Left kidney (tissue), 1 donor: ENCODE measurements at regions not wholly inside any gene's neighbourhood (a gene's known extent, or its start where the extent isn't known, plus 50 kb on each side); places are given as distances from the start of the nearest gene placed in this dataset.

Experiments used
- DNase-seq: peaks from one replicate; pipeline ENCODE4 v3.0.0-alpha.2; 2013

DNA sequence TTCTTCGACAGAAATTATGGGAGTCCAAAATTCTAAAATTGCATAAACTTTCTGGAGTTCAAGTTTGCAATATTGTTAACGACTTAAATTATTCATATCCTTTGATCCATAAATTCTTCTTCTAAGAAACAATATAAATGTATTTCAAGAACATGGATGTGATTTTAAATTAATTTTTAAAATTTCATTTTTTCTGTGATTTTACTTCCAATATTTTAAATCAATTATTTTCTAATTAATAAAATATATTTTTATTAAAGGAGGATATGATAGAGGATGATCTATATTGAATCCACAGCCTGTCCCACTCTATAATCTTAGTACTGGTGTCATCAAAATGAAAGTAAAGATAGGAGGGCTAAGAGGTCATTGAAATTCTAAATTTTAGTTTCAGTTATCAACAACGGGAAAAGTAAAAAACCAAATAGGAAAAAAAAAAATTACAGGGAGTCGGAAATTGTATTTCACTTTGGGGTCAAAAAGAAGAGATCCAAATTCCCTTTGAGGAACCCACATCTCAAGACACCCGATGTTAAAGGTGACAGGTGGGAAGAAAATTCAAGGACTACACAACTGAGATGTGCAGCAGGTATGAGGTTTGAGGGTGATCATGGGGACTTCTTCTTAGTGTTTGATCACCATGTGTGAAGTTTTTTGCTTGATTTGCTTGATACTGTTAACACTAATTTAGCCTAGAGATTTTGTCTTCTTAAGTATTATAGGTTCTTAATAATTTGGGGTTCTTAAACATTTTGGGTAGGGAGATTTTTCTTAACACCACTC lies 154.8 kb upstream of the RGS18 start:
- DNase-seq, result no peak

DNA sequence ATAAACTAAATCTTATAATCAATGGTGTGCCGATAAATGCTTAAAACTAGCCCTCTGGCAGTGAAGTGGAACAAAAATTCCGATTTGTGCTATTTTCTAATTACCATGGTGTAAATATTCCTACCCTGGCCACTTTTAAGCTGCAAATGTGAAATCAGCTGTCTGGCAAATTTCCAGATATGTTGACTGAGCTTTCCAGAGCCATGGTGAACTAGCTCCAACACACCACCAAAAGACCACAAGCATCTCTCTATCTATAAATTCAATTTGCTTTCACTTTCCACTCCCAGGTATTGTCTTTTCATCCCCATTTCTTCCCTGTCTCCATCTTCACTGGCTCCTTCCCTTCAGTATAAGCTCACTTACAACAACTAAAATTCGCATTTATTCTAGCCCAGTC lies 152.3 kb upstream of the RGS18 start:
- DNase-seq, result no peak

DNA sequence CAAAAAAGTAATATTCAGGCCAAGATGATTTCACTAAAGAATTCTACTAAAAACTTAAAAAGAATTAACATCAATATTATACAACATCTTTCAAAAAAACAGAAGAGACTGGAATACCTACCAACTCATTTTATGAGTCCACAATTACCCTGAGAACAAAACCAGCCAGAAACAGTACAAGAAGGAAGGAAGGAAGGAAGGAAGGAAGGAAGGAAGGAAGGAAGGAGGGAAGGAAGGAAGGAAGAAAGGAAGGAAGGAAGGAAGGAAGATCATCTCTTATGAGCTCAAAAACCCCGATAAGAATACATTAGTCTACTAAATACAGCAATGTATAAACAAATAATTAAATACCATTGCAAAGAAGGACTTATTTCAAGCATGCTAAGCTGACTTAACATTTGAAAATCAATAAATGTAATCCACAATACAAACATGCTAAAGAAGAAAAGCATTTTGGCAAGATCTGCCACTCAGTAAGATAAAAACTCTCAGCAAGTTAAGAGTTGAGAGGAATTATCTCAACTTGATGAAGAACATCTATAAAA lies 149.9 kb upstream of the RGS18 start:
- no peak for DNase-seq

DNA sequence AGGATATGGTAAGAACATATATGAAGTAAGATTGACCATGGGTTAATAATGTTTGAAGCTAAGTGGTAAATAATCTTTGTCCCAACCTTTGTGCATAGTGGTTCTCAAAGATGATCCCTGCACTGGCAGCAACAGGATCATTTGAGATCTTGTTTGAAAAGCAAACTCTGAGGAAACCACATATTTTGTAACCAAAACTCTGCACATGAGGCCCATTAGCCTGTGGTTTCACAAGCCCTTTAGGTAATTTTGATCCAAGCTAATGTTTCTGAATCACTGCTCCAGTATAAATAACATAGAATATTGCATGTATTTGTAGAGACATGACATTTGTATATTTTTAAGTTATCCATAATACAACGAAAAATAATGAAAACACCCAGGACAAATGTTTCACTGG lies 147.9 kb upstream of the RGS18 start:
- DNase-seq, result no peak

DNA sequence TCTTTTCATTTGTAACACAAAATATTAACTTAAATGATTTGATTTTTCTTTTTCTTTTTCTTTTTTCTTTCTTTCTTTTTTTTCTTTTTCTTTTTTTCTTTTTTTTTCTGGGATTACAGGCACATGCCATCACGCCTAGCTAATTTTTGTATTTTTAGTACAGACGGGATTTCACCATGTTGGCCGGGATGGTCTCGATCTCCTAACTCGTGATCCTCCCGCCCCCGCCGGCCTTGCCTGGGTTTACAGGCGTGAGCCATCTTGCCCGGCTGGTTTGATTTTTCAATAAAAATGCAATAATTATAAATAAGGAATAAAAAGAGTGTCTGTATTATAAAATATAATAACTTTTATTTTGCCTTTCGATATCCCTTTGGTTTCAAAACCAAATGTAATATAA lies 146.7 kb upstream of the RGS18 start:
- DNase-seq, result no peak

DNA sequence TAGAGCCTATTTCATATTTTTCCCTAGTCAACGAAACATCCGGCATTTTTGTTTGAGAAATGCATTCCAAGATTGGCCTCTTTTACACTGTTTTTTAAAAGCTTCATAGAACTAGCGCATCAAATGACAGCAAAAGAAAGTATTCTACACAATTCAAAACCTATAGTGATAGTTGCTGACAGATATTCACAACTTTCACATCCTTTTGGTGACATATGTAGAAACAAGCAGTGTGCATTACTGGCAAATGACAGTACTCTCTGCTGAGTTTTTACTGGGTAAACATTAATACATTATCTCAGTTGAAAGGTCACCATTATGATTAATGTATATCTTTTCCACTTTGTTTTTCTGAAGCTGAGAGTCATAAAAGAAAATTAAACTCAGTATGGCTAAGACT lies 135.4 kb upstream of the RGS18 start:
- DNase-seq, result no peak

DNA sequence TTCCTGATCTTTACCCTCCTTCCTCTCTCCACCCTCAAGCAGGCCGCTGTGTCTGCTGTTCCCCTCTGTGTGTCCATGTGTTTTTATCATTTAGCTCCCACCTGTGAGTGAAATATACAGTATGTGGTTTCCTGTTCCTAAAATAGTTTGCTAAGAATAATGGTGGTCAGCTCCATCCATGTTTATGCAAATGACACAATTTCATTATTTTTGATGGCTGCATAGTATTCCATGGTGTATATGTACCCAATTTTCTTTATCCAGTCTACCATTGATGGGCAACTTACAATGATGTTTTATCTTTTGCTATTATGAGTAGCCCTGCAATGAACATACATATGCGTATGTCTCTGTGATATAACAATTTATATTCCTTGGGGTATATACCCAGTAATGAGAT lies 133.4 kb upstream of the RGS18 start:
- DNase-seq, result no peak

DNA sequence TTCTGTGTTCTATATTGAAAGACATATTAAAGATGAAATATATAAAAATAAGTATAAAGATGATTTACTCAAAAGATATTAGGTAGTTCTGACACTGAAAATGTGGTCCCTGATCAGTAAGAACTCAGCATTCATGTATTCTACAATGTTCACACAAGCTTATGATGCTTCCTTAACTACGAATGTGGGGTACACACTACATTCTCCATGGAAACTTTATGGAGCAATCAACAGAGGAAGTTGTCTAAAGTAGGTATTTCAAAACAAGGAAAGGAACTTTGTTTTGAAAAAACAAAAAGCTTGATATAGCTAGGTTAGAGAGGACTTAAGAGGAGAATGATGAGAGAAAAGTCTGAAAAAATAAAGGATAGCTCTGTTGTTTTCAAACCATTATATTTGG lies 119.7 kb upstream of the RGS18 start:
- no peak for DNase-seq

DNA sequence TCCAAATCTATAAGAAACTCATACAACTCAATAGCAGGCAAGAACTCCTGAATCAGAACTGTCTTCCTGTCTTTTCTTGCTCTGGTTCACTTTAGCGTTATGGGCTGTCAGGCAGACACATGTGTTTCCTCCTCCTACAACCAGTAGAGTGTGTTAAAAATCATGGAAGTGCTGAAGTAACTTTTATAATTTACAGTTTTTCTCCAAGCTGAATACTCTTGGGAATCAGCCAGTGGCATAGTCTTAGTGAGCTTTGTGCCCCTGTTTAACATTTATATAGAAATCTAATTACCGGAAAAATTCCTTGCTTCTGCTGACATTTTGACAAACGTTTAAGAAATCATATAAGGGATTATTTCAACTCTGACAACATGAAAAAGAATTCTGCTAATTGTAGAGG lies 113.1 kb upstream of the RGS18 start:
- DNase-seq, result no peak

DNA sequence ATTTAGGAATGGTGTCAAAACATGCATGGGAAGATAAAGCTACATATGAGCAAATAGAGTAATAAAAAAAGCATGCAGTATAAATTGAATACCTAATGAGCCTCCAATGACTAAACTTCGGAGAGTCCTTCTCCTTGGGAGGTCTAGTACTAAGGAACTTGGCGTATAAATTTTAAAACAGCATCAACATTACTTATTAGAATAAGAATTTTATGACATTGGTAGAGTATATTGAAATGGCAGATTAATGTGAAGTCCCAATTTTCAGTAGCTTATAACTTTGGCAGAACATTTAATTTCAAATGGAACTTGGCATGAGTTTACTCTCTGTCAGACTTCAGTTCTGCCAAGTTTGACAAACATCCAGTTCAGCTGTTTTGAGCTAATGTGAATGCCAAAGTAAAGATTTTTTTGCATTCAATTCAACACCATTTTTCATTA lies 104.7 kb upstream of the RGS18 start:
- DNase-seq, result no peak

DNA sequence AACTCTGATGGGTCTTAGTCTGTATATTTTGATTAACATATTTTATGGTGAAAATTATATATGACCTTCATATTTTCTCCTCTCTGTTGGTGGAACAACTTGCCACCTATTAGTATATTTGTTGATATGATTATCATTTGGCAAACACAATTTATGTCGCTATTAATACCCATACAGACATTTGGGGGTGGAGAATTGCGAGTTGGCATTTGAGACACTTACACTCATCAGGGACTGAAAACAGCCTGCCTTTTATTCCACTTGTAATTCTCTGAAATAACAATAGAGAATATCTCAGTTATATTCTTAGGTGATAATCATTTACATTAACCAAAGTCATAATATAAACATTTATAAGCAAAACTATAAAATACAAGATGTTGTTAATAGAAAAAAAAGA lies 100.5 kb upstream of the RGS18 start:
- no peak for DNase-seq

DNA sequence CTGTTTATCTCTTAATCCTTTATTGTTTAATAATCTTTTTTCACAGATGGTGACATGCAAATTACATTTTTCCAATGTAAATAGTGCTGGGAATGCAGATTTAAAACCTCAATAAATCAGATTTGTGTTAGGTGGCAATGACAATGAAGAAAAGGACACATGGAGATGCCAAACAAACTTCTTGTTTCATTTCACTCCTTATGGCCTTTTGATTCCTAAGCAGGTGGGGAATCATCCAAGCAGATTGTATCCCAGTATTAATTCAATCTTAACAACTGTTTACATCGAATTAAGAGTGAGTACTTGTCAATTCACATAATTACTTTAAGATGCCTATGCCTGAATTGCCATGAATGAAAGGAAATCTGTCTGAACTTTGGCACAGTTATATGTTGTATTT lies 98.9 kb upstream of the RGS18 start:
- DNase-seq, result no peak

DNA sequence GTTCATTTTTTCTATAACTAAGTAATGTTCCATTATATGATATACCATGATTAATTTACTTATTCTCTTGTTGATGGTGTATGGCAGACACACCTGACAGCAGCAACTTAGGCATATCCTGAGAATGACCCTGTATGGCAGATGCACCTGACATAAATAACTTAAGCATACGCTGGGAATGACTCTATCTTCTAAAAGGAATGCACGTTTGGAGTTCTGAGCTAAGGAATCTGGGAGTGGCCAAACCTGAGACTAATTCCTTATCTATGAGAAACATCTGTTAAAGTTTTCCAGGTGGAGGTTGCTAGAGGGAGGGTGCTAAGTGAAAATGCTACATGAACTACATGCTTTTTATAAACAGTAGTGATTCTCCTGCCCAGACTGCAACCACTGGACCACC lies 96.7 kb upstream of the RGS18 start:
- DNase-seq, result no peak

DNA sequence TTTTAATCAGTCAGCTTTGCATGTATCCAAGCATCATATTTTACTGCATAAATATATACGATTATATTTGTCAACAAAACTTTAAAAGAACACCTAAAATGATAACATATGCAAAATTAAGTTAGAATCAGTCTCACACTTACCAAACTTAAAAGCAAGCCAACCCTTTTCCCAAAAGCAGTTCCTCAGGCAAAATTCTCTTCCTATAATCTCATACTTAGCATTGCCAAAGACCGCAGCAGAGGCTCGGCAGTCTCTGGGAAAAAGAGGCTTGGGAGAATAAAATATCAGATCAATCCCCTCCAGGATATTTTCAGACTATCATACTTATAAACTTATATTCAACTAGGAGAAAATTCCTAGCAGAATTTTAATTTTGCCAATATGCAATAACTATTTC lies 93.2 kb upstream of the RGS18 start:
- DNase-seq, result no peak

DNA sequence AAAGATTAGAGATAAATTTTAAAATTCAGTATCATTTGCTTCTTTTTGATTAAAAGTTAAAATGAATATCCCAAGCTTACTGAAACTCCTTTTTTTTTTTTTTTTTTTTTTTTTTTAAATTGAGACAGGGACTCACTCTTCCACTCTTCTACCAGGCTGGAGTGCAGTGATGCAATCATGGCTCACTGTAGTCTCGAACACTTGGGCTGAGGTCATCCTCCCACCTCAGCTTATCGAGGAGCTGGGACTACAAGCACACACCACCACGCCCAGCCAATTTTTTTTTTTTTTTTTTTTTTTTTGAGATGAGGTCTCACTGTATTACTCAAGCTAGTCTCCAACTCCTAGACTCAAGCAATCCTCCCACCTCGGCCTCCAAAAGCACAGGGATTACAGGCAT lies 92.1 kb upstream of the RGS18 start:
- no peak for DNase-seq

DNA sequence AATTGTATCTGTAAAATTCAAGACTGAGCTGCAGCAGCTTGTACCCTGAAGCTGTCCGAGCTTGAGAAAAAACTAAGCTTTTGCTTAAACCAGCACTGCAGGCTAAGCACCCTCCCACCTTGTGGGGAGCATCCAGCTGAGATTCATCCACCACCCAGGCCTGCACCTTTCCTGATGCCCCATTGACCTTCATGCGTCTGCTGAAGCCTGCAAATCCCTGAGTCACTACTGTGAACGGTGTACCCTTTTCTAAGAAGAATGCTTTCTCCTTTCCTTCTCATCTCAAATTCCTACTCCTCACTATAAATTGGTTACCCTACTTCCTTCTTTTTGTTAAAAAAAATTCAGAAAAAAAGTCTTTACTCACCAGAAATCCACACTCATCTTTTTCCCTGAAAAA lies 90.9 kb upstream of the RGS18 start:
- DNase-seq, result no peak

DNA sequence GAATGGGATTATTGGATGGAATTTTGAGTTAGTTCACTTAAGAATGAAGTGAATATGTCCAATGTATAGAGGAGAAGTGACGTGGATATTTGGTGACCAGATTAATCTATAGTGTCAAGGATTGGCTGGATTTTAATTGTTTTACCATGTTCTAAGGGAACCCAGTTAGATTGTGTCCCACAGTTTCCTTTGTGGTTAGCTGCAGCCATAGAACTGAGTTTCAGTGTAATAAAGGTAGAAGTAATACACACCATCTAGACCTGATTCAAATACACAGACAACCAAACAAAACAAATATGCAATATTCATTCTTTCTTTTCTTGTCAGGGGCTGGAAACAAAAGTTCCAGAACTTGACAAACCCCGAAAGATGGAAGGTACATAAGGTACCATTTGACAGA lies 88.0 kb upstream of the RGS18 start:
- no peak for DNase-seq

DNA sequence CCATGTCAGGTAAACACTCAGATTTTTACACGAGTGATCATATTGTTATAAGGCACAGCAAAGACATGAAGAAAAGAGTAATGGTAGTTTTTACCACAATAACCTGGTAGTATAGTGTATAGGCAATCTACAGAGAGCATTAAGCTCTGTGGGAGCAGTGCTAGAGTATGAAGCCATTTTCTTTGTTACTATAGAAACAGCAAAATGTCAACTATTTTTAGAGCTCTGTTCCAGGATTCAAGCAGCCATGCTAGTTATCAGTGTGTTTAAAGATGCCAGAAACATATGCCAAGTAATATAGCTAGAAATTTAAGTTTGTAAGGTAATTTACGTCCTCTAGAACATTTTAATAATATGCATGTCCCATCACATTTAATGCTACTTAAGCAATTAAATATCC lies 77.6 kb upstream of the RGS18 start:
- no peak for DNase-seq

DNA sequence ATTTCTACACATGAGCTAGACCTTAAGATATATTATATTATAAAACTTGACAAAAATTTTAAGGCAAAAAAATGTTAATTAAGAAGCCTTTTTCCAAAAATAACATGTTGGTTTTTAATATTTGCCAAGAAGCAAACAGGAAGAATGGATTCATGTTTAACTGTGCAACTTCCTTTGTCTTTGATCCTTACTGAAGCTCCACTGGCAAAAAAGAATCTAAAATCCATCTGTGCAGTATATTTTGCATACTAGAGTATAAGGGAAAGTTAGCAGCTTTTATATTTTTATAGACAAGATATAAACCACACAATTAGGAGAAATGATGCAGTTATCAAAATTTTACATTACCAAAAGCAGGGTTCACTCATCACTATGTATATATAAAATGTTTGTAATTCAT lies 76.9 kb upstream of the RGS18 start:
- DNase-seq, result no peak

DNA sequence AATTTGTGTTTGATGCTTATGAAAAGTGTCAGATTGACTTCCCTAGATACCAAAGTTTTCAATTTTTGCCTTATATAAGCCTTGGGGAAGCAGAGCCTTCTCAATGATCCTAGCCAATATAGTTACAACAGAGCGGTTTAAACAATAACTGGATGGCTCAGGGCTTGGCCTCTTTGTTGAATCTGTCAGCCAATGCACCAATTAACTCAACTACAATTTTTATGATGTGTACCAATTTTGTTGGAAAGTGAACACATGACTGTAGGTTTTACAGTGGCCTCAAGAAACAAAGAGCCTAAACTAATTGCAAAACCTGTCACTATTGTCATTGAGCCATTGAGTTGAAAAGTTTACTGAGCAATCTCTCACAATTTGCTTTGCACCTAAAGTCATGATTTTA lies 71.6 kb upstream of the RGS18 start:
- DNase-seq, result no peak

DNA sequence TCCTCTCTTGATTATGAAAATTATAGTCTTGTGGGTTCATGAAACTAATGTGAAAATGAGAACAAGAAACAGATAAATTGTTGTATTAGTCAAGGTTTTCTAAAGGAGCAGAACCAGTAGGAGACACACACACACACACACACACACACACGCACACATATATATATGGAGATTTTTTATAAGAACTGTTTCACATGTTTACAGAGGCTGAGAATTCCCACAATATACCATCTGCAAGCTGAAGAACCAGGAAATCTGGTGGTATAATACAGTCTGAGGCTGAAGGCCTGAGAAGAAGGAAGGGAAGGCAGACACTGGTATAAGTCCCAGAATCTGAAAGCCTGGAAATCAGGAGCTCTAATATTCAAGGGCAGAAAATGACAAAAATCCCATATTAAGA lies 70.9 kb upstream of the RGS18 start:
- DNase-seq, result no peak

DNA sequence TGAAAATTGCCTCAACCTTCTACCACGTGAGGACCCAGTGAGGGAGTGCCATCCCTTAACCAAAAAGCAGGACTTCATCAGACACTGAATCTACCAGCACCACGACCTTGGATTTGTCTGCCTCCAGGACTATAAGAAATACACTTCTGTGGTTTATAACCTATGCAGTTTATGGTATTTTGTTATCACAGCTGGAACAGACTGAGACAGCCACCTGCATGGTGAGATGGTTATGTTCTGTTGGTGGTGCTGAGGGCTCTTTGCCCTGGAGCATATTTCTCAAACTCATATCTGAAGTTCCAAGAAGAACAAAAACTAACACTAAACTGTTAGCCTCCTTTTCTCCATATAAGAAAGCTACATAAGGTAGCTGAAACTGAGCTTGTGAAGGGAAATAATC lies 69.8 kb upstream of the RGS18 start:
- DNase-seq, result no peak

DNA sequence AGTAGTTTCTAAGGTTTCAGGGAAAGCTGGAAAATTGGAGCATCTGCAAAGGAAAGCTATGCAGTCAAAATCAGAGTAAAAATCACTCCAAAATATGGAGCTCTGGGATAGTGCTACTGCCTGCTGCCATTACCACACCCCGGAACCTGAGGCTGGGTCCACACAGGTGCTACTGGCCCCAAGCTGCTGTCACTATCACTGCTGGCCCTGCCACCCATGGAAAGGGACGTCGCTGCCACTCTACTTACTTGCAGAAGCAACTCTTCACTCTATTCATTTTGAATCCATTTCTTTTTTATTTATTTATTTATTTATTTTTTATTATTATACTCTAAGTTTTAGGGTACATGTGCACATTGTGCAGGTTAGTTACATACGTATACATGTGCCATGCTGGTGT lies 60.3 kb upstream of the RGS18 start:
- no peak for DNase-seq

DNA sequence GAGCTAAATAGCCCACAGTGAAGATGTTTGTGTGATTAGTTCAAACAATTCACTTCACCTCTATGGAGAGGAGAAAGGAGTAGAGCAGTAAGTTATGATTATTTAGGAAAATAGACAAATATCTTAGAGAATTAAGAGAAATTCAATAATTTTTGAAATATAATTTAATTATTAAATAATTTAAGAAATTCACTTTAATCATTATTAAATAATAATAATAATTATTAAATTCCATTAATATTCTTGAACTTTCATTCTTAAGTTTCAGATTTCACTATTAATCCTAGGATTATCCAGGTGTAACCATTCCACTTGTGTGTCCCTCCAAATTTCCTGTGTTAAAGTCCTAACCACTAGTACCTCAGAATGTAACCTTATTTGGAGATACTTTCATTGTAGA lies 58.9 kb upstream of the RGS18 start:
- no peak for DNase-seq
